GM12891 (cell line): ENCODE measurements at regions not wholly inside any gene's neighbourhood (a gene's known extent, or its start where the extent isn't known, plus 50 kb on each side); places are given as distances from the start of the nearest gene placed in this dataset.

Experiments
- SPI1 ChIP-seq: IDR thresholded peaks from 2 replicates; pipeline ENCODE4 v1.6.1; 2011; ENCODE audit warnings: low read depth, low read length, control low read depth
- TAF1 ChIP-seq: IDR thresholded peaks from 2 replicates; pipeline ENCODE4 v1.6.1; 2011; ENCODE audit warnings: low read depth, low read length, control low read depth

- TF ChIP-seq TAF1 (no peak), SPI1 (no peak)
These were observed 306.2 kb upstream of the CXCR4 start for GRCh38 chr2:136424112-136424511.
